Midbrain (tissue), 1 donor: ENCODE measurements at regions not wholly inside any gene's neighbourhood (a gene's known extent, or its start where the extent isn't known, plus 50 kb on each side); places are given as distances from the start of the nearest gene placed in this dataset.
"Not testable (repeated sequence)": the region's sequence is repeated elsewhere in the genome, so short reads cannot be mapped to it uniquely, and the experiment has no call there.

ENCODE experiments used
- DNase-seq: peaks from one replicate; lab custom pipeline; 2025; lab: John Stamatoyannopoulos, UW

- not testable (repeated sequence) for DNase-seq
Observed at GRCh38 chr3:91348064-91348463, 2240.6 kb downstream of the EPHA3 start.

GRCh38 chr3:91349072-91349471, 2241.7 kb downstream of the EPHA3 start:
- DNase-seq = not testable (repeated sequence)

- not testable (repeated sequence) for DNase-seq
Observed at GRCh38 chr3:91352161-91352560, 2244.7 kb downstream of the EPHA3 start.

GRCh38 chr3:91359278-91359677, 2251.9 kb downstream of the EPHA3 start:
- DNase-seq = not testable (repeated sequence)

- not testable (repeated sequence) for DNase-seq
Observed at GRCh38 chr3:91383100-91383894, 2275.9 kb downstream of the EPHA3 start.

- not testable (repeated sequence) for DNase-seq
Observed at GRCh38 chr3:91403938-91404337, 2296.5 kb downstream of the EPHA3 start.

- DNase-seq = not testable (repeated sequence)
Observed at GRCh38 chr3:91442063-91442462, 2334.6 kb downstream of the EPHA3 start.

GRCh38 chr3:91442483-91442882, 2335.1 kb downstream of the EPHA3 start:
- not testable (repeated sequence) for DNase-seq

- DNase-seq = not testable (repeated sequence)
Observed at GRCh38 chr3:91448379-91448778, 2341.0 kb downstream of the EPHA3 start.

- DNase-seq = peak; percentile 4
Observed at GRCh38 chr3:91466517-91466916, 2359.1 kb downstream of the EPHA3 start.

GRCh38 chr3:91469251-91469650, 2361.8 kb downstream of the EPHA3 start:
- DNase-seq = not testable (repeated sequence)

- not testable (repeated sequence) for DNase-seq
Observed at GRCh38 chr3:91485026-91485425, 2377.6 kb downstream of the EPHA3 start.

GRCh38 chr3:91485891-91486290, 2378.5 kb downstream of the EPHA3 start:
- not testable (repeated sequence) for DNase-seq

- not testable (repeated sequence) for DNase-seq
Observed at GRCh38 chr3:91497712-91498111, 2390.3 kb downstream of the EPHA3 start.

- DNase-seq = not testable (repeated sequence)
Observed at GRCh38 chr3:91499850-91500249, 2392.4 kb downstream of the EPHA3 start.

GRCh38 chr3:91504874-91505273, 2397.5 kb downstream of the EPHA3 start:
- not testable (repeated sequence) for DNase-seq
